HUES6 (cell line): ENCODE measurements at regions not wholly inside any gene's neighbourhood (a gene's known extent, or its start where the extent isn't known, plus 50 kb on each side); places are given as distances from the start of the nearest gene placed in this dataset.

Experiments used
- H3K27ac ChIP-seq: 2 replicates; pipeline ENCODE4 v1.7.0; 2013; ENCODE audit warnings: low read depth, mild to moderate bottlenecking, low read length, inconsistent platforms
- H3K27me3 ChIP-seq: 2 replicates; pipeline ENCODE4 v1.6.1; 2013; ENCODE audit warnings: low read length; ENCODE audit not compliant: control insufficient read depth, insufficient read depth
- H3K36me3 ChIP-seq: 2 replicates; pipeline ENCODE4 v1.6.1; 2013; ENCODE audit warnings: low read length; ENCODE audit not compliant: control insufficient read depth, insufficient read depth
- H3K4me1 ChIP-seq: 2 replicates; pipeline ENCODE4 v1.6.1; 2013; ENCODE audit warnings: low read length; ENCODE audit not compliant: control insufficient read depth, insufficient read depth
- H3K4me3 ChIP-seq: 2 replicates; pipeline ENCODE4 v1.5.1; 2013; ENCODE audit warnings: low read depth, low read length
- H3K9ac ChIP-seq: one replicate; pipeline ENCODE4 v1.6.1; 2013; ENCODE audit warnings: mild to moderate bottlenecking, low read length
- H3K9me3 ChIP-seq: 2 replicates; pipeline ENCODE4 v1.6.1; 2013; ENCODE audit warnings: low read depth, low read length; ENCODE audit not compliant: control insufficient read depth, insufficient read depth

DNA sequence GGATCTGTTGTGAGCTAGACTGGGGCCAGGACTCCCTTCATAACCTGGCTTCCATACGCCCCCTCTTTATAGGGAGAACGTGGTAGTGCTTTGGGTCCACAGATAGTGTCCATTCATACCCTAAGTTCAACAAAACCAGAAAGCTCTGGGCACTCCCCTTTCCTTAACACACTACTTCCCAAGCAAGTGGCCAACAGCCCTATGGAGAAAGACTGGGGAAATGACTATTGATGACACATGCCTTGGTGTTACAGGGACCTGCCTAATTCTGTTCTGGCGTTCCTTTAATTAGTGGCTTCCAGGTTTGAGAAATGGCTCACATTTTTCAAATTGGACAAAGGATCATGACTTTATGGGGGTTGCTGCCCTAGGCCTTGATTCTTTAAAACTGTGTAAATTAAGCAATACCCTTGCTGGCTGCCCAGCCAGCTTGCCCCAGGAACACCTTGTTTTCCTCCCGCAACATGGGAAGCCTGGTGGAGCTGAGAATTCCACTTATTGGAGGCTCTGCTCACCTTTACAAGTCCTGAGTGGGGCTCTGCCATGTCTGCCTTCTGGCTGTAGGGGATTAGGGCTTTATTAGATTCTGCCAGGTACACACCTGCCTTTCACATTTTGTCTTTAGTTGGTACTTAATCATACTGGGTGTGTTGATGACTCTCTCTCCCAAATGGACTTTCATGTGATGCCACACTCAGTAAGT is 61.1 kb downstream of the RGS12 start:
- H3K9me3 ChIP-seq, result no peaks in the 10 kb centered on the region
- H3K4me1 ChIP-seq, result peaks cover 4% of the 10 kb centered on the region; the same call in 1 of the 2 replicates
- no peak overlapping the region for H3K9ac ChIP-seq
- no peak overlapping the region for H3K4me3 ChIP-seq
- no peak overlapping the region for H3K27ac ChIP-seq
- no peaks in the 10 kb centered on the region for H3K27me3 ChIP-seq
- H3K36me3 ChIP-seq, result no peaks in the 10 kb centered on the region

DNA sequence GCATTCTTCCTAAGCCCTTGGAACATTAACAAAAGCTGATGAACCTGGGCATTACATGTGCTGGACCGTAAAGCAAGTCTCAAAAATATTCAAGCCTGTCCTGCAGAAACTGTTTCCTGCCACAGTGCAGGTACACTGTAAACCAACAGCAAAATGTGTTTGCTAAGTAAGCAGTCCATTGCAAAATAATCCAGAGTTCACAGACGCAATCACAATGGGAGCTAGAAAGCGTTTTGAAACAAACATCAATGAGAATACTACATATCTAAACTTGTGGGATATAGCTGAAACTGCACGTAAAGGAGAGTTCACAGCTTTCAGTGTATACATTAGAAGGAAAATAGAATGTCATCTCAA is 61.6 kb downstream of the RGS12 start:
- Histone ChIP-seq H3K4me1 (no peaks in the 10 kb centered on the region), H3K27me3 (no peaks in the 10 kb centered on the region), H3K4me3 (no peak overlapping the region), H3K36me3 (no peaks in the 10 kb centered on the region), H3K9me3 (no peaks in the 10 kb centered on the region), H3K9ac (no peak overlapping the region), H3K27ac (no peak overlapping the region)

- no peaks in the 10 kb centered on the region for H3K36me3 ChIP-seq
- H3K27ac ChIP-seq, result no peak overlapping the region
- H3K4me1 ChIP-seq, result no peaks in the 10 kb centered on the region
These were observed 62.5 kb downstream of the RGS12 start for GRCh38 chr4:3355266-3355748.

DNA sequence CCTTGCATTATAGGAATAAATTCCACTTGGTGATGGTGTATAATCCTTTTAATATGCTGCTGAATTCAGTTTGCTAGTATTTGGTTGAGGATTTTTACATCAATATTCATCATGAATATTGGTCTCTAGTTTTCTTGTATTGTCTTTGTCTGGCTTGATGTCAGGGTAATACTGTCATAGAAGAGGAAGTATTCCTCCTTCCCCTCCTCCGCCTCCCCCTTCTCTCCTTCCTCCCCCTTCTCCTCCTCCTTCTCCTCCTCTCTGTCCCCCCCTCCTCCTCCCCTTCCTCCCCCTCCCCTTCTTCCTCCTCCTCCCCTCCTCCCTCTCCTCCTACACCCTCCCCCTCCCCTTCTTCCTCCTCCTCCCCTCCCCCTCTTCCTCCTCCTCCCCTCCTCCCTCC is 65.8 kb downstream of the RGS12 start:
- H3K36me3 ChIP-seq, result no peaks in the 10 kb centered on the region
- no peak overlapping the region for H3K27ac ChIP-seq
- no peak overlapping the region for H3K4me3 ChIP-seq
- H3K9me3 ChIP-seq, result no peaks in the 10 kb centered on the region
- H3K27me3 ChIP-seq, result no peaks in the 10 kb centered on the region
- H3K4me1 ChIP-seq, result no peaks in the 10 kb centered on the region
- H3K9ac ChIP-seq, result no peak overlapping the region

More at GRCh38 chr4:3355266-3355748, 62.5 kb downstream of the RGS12 start:
- no peak overlapping the region for H3K9ac ChIP-seq
- no peak overlapping the region for H3K4me3 ChIP-seq
- H3K9me3 ChIP-seq, result no peaks in the 10 kb centered on the region
- no peaks in the 10 kb centered on the region for H3K27me3 ChIP-seq

DNA sequence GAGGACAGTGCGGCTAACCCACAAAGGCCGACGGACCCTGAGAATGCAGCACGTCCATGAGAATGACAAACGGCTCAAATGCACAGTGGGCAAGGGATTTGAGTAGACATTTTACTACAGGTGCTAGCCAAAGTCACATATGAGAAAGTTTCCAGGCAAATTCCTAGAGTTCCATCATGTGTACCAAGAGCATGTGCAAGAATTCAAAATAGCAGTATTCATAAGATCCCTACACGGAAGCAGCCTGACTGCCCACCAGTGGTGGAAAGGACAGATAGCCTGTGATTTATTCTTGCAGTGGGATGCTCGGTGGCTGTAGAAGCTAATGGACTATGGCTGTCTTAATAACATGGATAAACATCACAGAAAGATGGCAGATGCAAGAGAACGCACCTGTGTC is 68.0 kb downstream of the RGS12 start:
- no peak overlapping the region for H3K4me3 ChIP-seq
- H3K27ac ChIP-seq, result no peak overlapping the region
- no peaks in the 10 kb centered on the region for H3K27me3 ChIP-seq
- no peaks in the 10 kb centered on the region for H3K4me1 ChIP-seq
- H3K9me3 ChIP-seq, result no peaks in the 10 kb centered on the region
- H3K9ac ChIP-seq, result no peak overlapping the region
- H3K36me3 ChIP-seq, result no peaks in the 10 kb centered on the region

DNA sequence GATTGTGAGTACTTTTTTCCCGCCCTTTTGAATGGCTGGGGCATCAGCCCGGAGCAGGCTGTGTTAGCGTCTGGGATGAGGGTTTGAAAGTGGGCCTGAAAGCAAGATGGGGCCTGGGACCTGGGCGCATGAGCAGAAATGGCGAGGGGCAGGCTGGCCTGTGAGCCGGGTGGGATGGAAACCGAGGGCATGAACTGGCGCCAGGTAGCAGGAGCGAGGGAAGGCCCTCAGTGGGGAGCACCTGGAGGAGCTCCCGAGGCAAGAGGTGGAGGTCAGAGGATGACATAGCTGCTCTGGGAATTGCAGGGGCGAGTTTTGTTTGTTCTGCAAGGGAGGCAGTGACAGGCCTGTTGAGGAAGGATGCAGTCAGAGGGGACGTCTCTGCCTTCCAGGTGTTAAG is 68.6 kb downstream of the RGS12 start:
- H3K36me3 ChIP-seq, result no peaks in the 10 kb centered on the region
- no peaks in the 10 kb centered on the region for H3K4me1 ChIP-seq
- no peaks in the 10 kb centered on the region for H3K27me3 ChIP-seq
- no peak overlapping the region for H3K4me3 ChIP-seq
- no peak overlapping the region for H3K9ac ChIP-seq
- H3K27ac ChIP-seq, result no peak overlapping the region
- H3K9me3 ChIP-seq, result no peaks in the 10 kb centered on the region

- Histone ChIP-seq H3K4me3 (no peak overlapping the region), H3K27ac (no peak overlapping the region), H3K9ac (no peak overlapping the region), H3K36me3 (no peaks in the 10 kb centered on the region), H3K9me3 (no peaks in the 10 kb centered on the region), H3K4me1 (peaks cover under 1% of the 10 kb centered on the region; the same call in 1 of the 2 replicates), H3K27me3 (no peaks in the 10 kb centered on the region)
These were observed 69.1 kb downstream of the RGS12 start for GRCh38 chr4:3361896-3362295.

- Histone ChIP-seq H3K36me3 (no peaks in the 10 kb centered on the region), H3K9me3 (no peaks in the 10 kb centered on the region), H3K9ac (no peak overlapping the region), H3K27ac (no peak overlapping the region), H3K27me3 (no peaks in the 10 kb centered on the region), H3K4me1 (peaks cover 6% of the 10 kb centered on the region; the same call in 1 of the 2 replicates), H3K4me3 (no peak overlapping the region)
These were observed 69.8 kb downstream of the RGS12 start for GRCh38 chr4:3362431-3363287.

DNA sequence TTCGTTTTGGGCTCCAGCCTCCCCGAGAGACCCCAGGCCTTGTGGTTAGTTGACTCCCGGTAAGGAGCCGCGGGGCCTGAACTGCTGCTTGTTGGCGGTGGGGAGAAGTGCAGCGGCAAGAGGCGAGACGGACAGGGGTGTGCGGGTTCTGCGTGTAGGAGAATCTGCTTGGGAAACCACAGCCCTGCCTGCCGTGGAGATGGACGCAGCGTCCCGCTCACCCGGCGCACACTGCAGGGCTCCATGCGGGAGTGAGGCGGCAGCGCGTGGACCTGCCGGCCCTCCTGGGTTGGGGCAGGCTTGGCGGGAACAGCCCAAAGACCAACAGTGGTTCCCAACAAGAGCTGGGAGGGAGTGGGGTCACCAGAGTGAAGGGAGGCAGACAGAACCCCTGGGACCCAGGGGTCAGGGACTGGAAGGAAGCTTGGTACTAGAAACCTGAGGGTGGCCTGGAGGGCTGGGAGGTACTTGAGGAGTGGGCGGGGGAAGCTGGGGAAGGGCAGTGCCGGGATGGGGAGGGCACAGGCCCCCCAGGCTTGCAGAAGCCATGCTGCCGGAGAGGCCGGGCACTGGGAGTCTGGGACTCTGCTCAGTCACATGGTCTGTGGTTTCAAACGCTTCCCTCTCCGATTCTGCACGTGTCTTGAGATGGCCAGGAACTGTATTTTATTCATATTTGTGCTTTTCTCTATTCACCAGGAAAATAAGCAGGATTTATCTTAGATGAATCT is 70.8 kb downstream of the RGS12 start:
- Histone ChIP-seq H3K4me3 (no peak overlapping the region), H3K4me1 (peaks cover 6% of the 10 kb centered on the region; the same call in 1 of the 2 replicates), H3K9me3 (no peaks in the 10 kb centered on the region), H3K9ac (no peak overlapping the region), H3K27me3 (no peaks in the 10 kb centered on the region), H3K36me3 (no peaks in the 10 kb centered on the region), H3K27ac (no peak overlapping the region)

DNA sequence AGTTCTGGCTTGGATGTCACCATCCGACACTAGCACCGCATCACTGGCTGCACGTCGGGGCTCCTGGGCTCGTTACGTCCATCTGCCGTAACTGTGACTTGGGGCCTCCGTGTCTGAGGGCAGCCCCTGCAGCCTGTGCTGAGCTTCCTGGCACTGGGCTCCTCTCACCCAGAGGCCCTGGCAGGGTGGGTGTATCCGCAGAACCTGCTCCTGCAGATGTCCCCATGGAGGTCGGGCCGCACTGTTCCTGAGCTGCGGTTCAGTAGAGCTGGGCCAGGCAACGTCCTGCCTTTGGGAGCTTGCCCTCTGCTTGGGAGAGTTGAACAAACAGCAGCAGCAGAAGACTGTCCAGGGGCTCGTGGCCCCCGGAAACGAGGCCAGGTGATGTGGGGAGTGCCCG is 71.4 kb downstream of the RGS12 start:
- no peak overlapping the region for H3K9ac ChIP-seq
- H3K36me3 ChIP-seq, result no peaks in the 10 kb centered on the region
- no peak overlapping the region for H3K27ac ChIP-seq
- H3K27me3 ChIP-seq, result no peaks in the 10 kb centered on the region; the same call in 1 of the 2 replicates
- H3K9me3 ChIP-seq, result no peaks in the 10 kb centered on the region
- peaks cover 12% of the 10 kb centered on the region for H3K4me1 ChIP-seq
- no peak overlapping the region for H3K4me3 ChIP-seq
